ENCODE measurements at regions not wholly inside any gene's neighbourhood (a gene's known extent, or its start where the extent isn't known, plus 50 kb on each side); places are given as distances from the start of the nearest gene placed in this dataset.
"Not testable (repeated sequence)": the region's sequence is repeated elsewhere in the genome, so short reads cannot be mapped to it uniquely, and the experiment has no call there.

DNA sequence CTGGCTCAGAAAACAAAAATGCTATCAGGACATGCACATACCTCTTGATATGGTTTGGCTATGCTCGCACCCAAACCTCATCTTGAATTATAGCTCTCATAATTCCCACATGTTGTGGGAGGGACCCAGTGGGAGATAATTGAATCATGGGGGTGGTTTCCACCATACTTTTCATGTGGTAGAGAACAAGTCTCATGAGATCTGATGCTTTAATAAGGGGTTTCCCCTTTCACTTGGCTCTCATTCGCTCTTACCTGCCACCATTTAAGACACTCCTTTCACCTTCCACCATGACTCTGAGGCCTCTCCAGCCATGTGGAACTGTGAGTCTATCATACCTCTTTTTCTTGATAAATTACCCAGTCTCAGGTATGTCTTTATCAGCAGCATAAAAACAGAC, 958.6 kb downstream of the TRAM1L1 start:
- DNase-seq (ENCODE audit: low read depth), result no peak

GRCh38 chr4:116122124-116122523, 963.3 kb downstream of the TRAM1L1 start:
- no peak for DNase-seq (ENCODE audit: low read depth)

GRCh38 chr4:116118221-116118620, 967.2 kb downstream of the TRAM1L1 start:
- DNase-seq (ENCODE audit: low read depth), result no peak

GRCh38 chr4:116112861-116113260, 972.5 kb downstream of the TRAM1L1 start:
- DNase-seq (ENCODE audit: low read depth), result not testable (repeated sequence)

DNA sequence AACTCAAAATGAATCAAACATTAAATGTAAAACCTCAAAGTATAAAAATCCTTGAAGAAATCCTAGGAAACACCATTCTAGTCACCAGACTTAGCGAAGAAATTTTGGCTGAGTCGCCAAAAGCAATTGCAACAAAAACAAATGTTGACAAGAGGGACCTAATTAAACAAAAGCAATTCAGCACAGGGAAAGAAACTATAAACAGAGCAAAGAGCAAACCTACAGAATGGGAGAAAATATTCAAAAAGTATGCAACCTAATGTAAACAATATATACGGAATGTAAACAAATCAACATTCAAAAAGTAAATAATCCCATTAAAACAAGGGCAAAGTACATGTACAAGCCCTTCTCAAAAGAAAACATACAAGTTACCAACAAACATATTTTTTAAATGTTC, 974.7 kb downstream of the TRAM1L1 start:
- DNase-seq (ENCODE audit: low read depth), result no peak

GRCh38 chr4:116108606-116109005, 976.8 kb downstream of the TRAM1L1 start:
- DNase-seq (ENCODE audit: low read depth), result no peak

DNA sequence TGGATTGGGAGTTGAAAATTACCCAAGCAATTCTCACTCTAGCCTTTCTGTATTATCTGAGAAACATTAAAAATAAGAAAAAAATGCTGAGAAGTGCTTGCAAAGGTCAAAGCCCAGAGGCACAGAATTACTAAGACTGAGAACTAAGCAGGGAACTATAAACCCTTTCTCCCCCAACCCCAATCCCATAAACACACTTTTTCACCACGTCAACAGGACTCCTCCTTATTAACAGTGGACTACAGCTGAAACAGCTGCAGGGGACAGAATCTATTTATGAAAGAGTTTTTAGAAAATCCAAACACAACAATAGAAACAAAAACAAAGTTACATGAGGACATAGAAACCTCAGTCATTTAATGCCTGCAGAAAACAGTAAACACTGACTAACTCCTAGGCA, 984.1 kb downstream of the TRAM1L1 start:
- DNase-seq (ENCODE audit: low read depth), result no peak

GRCh38 chr4:116099596-116099995, 985.8 kb downstream of the TRAM1L1 start:
- no peak for DNase-seq (ENCODE audit: low read depth)

DNA sequence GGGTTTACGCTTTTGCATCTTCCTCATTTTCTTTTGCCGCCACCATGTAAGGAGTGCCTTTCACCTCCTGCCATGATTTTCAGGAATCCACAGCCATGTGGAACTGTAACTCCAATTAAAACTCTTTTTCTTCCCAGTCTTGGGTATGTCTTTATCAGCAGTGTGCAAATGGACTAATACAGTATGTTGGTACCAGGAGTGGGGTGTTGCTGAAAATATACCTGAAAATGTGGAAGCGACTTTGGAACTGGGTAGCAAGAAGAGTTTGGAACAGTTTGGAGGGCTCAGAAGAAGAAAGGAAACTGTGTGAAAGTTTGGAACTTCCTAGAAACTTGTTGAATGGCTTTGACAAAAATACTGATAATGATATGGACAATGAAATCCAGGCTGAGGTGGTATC, 983.9 kb upstream of the NDST4 start:
- not testable (repeated sequence) for DNase-seq (ENCODE audit: low read depth)

- no peak for DNase-seq (ENCODE audit: low read depth)
Measured at GRCh38 chr4:116092961-116093360, 979.5 kb upstream of the NDST4 start.

DNA sequence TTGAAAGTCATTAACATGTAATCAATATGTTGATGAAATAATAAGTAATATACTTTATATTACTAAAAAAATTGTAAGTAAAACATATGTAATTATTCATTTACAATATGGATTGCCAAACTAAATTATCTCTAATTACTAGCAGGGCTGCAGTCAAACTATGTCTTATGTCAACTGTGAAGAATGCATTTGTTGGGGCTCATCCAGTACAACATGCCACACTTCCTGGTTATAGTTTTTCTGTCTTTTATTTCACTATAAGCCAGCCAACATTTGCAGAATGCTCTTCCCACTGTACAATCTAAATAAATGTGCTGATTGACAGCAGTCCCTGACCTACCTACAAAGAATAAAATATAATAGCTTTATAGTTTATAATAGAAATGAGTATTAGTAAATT, 975.4 kb upstream of the NDST4 start:
- DNase-seq (ENCODE audit: low read depth), result no peak

- DNase-seq (ENCODE audit: low read depth), result no peak
Measured at GRCh38 chr4:116082808-116083366, 969.5 kb upstream of the NDST4 start.

GRCh38 chr4:116073051-116073450, 959.6 kb upstream of the NDST4 start:
- no peak for DNase-seq (ENCODE audit: low read depth)

GRCh38 chr4:116070283-116070682, 956.9 kb upstream of the NDST4 start:
- DNase-seq (ENCODE audit: low read depth), result no peak

DNA sequence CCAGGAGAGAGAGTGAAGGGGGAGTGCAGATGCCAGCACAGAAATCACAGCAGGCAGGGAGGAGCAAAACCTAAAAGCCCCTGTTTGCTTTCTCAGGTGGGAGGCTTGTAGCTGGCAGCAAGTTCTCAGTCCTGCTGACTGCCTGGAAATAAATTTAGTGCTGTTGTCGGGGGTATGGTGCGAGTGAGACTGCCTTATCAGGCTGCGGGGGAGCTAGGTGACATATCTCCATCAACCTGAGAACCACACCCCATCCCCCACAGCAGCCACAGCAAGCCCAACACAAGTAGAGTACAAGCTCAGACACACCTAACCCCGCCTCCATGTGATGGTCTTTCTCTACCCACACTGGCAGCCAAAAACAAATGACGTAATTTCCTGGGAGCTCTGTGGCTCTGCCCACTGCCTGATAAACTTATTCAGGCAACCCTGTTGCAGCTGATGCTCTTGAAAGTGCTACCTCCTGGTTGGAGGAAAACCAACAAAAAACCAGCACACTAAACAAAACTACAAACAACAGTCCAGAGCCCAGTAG, 953.4 kb upstream of the NDST4 start:
- no peak for DNase-seq (ENCODE audit: low read depth)

- no peak for DNase-seq (ENCODE audit: low read depth)
Measured at GRCh38 chr4:116064331-116064730, 950.9 kb upstream of the NDST4 start.

DNA sequence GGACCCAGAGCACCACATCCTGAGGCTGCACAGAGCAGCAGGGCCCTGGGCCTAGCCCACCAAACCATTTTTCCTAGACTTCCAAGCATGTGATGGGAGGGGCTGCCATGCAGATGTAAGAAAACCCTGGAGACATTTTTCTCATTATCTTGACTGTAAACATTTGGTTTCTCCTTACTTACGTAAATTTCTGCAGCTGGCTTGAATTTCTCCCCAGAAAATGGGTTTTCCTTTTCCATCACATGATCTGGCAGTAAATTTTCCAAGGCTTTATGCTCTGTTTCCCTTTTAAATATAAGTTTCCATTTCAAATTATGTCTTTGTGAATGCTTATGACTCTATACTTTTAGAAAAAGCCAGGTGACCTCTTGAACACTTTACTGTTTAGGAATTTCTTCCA, 945.9 kb upstream of the NDST4 start:
- no peak for DNase-seq (ENCODE audit: low read depth)

DNA sequence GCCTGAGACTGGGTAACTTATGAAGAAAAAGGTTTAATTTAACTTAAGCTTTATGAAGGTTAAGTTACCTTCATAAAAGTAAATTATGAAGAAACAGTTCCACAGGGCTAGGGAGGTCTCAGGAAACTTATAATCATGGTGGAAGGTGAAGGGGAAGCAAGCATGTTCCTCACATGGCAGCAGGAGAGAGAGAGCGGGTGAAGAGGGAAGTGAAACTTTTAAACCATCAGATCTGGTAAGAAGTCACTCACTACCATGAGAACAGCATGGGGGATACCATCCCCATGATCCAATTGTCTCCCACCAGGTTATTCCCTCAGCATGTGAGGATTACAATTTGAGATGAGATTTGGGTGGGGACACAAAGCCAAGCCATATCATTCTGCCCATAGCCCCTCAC, 944.7 kb upstream of the NDST4 start:
- no peak for DNase-seq (ENCODE audit: low read depth)

DNA sequence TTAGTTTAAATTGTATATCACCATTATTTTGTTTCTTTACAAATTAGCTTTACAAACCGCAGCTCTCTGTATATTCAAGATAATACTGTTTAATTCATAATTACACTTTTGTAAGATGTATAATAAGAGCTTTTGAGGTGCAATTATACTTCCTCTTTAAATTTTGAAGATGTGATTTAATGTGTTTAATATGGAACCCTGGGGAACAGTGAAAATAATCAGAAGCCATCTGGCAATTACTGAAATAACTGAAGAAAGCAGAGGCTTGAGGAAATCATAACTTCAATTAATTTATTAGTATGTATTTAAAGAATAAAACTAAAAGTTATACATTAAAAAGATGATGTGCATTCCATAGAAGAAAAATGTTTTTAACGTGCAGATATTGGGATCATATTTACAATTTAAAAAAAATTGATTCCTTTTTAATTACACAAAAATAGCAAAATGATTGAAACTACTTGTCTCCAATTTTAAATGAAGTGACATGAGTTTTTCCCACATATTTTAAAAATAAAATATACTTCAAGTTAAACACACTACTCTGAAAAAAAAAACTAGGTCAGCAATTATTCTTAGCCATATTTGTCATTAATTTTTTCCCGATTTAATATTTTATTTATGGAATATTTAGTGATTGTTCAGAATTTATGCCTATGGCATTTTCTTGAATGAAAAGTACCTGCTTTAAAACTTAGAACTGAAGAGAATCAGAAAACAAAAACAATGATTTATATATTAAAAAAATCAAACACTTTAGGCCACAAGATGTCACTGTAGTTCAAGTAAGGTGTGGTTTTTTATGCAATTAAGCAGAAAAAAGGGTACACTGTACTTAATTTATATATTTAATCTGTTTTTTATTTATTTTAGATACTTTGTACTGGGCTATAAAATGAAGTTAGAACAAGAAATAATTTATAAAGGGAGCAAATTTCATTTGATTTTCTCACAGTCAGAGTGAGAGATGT, 942.7 kb upstream of the NDST4 start:
- DNase-seq (ENCODE audit: low read depth), result no peak

- no peak for DNase-seq (ENCODE audit: low read depth)
Measured at GRCh38 chr4:116027311-116027710, 913.9 kb upstream of the NDST4 start.

DNA sequence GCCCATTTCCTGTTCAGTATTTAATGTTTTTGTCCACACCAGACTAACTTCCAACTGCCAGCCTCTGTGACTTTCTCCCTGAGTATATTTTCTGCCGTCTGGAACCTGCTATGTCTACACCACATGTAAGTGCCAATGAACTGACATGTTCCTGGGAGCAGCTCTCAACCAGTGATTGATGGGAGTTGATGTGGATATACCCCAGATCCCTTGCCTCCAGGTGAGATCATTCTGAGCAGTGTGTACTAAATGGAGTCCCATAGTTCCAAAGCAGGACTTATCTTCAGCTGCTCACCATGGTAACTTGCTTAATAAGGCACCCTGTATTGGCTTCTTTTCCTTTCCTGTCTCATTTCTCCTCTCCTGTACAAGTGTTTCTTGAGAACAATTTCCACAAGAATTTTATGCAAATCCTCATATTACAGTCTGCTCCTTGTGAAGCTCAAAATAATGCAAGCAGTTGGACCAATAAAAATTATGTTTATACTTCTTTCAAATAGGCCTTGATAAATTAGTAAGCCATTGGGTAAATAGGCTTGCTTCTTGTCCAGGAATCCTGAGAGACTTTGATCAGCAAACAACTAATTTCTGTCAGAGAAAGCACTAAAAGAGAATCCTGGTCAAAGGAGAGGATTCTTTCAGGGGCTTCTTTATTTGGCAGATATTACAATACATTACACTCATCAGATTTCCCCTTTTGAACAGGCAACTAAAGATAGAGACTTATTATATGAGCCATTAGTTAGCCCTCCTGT, 911.7 kb upstream of the NDST4 start:
- no peak for DNase-seq (ENCODE audit: low read depth)

- no peak for DNase-seq (ENCODE audit: low read depth)
Measured at GRCh38 chr4:116023049-116023448, 909.6 kb upstream of the NDST4 start.

Data from GM04503 (cell line).